Neural cell (in vitro differentiated cells): ENCODE measurements at regions not wholly inside any gene's neighbourhood (a gene's known extent, or its start where the extent isn't known, plus 50 kb on each side); places are given as distances from the start of the nearest gene placed in this dataset.

Experiments used
- H2AFZ ChIP-seq: fragments of 200-600, 300-800 bp; sonication (generic), shearing (Covaris generic); 2 replicates; pipeline ENCODE4 v1.6.0; 2014; ENCODE audit warnings: low read depth, mild to moderate bottlenecking, antibody characterized with exemption, low read length, moderate library complexity
- H3F3A ChIP-seq: fragments of 200-600 bp; shearing (Covaris generic); 2 replicates; pipeline ENCODE4 v1.6.1; 2016; ENCODE audit warnings: mild to moderate bottlenecking, moderate library complexity, mixed read lengths, antibody characterized with exemption, low read length; ENCODE audit not compliant: insufficient read depth, poor library complexity, severe bottlenecking
- H3K27ac ChIP-seq: fragments of 200-600, 300-800 bp; sonication (generic), shearing (Covaris generic); 2 replicates; pipeline ENCODE4 v1.5.1; 2014; ENCODE audit warnings: mild to moderate bottlenecking, low read length, moderate library complexity
- H3K27me3 ChIP-seq: fragments of 300-800, 200-600 bp; sonication (generic), shearing (Covaris generic); 2 replicates; pipeline ENCODE4 v1.6.0; 2014; ENCODE audit warnings: mild to moderate bottlenecking, low read depth, low read length, moderate library complexity; ENCODE audit not compliant: insufficient read depth
- H3K36me3 ChIP-seq: fragments of 300-800, 200-600 bp; sonication (generic), shearing (Covaris generic); 2 replicates; pipeline ENCODE4 v1.5.1; 2014; ENCODE audit warnings: mild to moderate bottlenecking, antibody characterized with exemption, low read length, moderate library complexity; ENCODE audit not compliant: insufficient read depth
- H3K4me2 ChIP-seq: fragments of 300-800, 200-600 bp; sonication (generic), shearing (Covaris generic); 2 replicates; pipeline ENCODE4 v1.6.0; 2014; ENCODE audit warnings: mild to moderate bottlenecking, low read length
- H3K4me3 ChIP-seq: fragments of 300-800, 200-600 bp; sonication (generic), shearing (Covaris generic); 2 replicates; pipeline ENCODE4 v1.5.1; 2014; ENCODE audit warnings: mild to moderate bottlenecking, low read length, moderate library complexity
- H3K79me2 ChIP-seq: fragments of 200-600 bp; shearing (Covaris generic); replicated peaks from 2 replicates; pipeline ENCODE4 v1.6.0; 2014; ENCODE audit warnings: mild to moderate bottlenecking, low read length, moderate library complexity; ENCODE audit not compliant: insufficient read depth
- H3K9ac ChIP-seq: fragments of 300-800, 200-600 bp; sonication (generic), shearing (Covaris generic); 2 replicates; pipeline ENCODE4 v1.6.1; 2016; ENCODE audit warnings: mild to moderate bottlenecking, low read length, mixed read lengths
- H3K9me2 ChIP-seq: fragments of 200-600 bp; shearing (Covaris generic); 2 replicates; pipeline ENCODE4 v1.6.1; 2016; ENCODE audit warnings: mild to moderate bottlenecking, low read length, mixed read lengths; ENCODE audit not compliant: insufficient read depth
- H3K9me3 ChIP-seq: fragments of 200-600, 300-800 bp; sonication (generic), shearing (Covaris generic); 2 replicates; pipeline ENCODE4 v1.6.1; 2016; ENCODE audit warnings: mild to moderate bottlenecking, mixed run types, low read length, moderate library complexity, mixed read lengths
- H4K20me1 ChIP-seq: fragments of 200-600 bp; shearing (Covaris generic); 2 replicates; pipeline ENCODE4 v1.6.1; 2016; ENCODE audit warnings: mild to moderate bottlenecking, mixed run types; ENCODE audit not compliant: insufficient read depth
- CTCF ChIP-seq: fragments of 450-650 bp; IDR thresholded peaks from 2 replicates; pipeline ENCODE4 v1.5.1; 2014; ENCODE audit warnings: antibody characterized with exemption, mild to moderate bottlenecking, moderate library complexity; ENCODE audit not compliant: poor library complexity, severe bottlenecking
- EP300 ChIP-seq: fragments of 450-650 bp; conservative IDR thresholded peaks from 2 replicates; pipeline ENCODE4 v1.6.1; 2014; ENCODE audit warnings: antibody characterized with exemption, mild to moderate bottlenecking, moderate library complexity; ENCODE audit not compliant: poor library complexity, severe bottlenecking
- EZH2 ChIP-seq: fragments of 200-600, 300-800 bp; shearing (Covaris generic), sonication (generic); IDR thresholded peaks from 2 replicates; pipeline ENCODE4 v1.6.1; 2014; ENCODE audit warnings: antibody characterized with exemption, low read length, borderline replicate concordance, mild to moderate bottlenecking; ENCODE audit not compliant: insufficient read depth, poor library complexity, severe bottlenecking
- MXI1 ChIP-seq: fragments of 450-650 bp; conservative IDR thresholded peaks from 2 replicates; pipeline ENCODE4 v1.6.1; 2014; ENCODE audit warnings: antibody characterized with exemption, mild to moderate bottlenecking; ENCODE audit not compliant: poor library complexity, severe bottlenecking
- POLR2AphosphoS5 ChIP-seq: IDR thresholded peaks from 2 replicates; pipeline ENCODE4 v1.6.1; 2012
- RAD21 ChIP-seq: fragments of 450-650 bp; conservative IDR thresholded peaks from 2 replicates; pipeline ENCODE4 v1.6.1; 2014; ENCODE audit warnings: antibody characterized with exemption, mild to moderate bottlenecking, moderate library complexity
- REST ChIP-seq: IDR thresholded peaks from 2 replicates; pipeline ENCODE4 v1.6.1; 2012; ENCODE audit warnings: borderline replicate concordance
- SMC3 ChIP-seq: fragments of 450-650 bp; conservative IDR thresholded peaks from 2 replicates; pipeline ENCODE4 v1.6.1; 2014; ENCODE audit warnings: antibody characterized with exemption, mild to moderate bottlenecking, moderate library complexity; ENCODE audit not compliant: poor library complexity
- TAF1 ChIP-seq: IDR thresholded peaks from 2 replicates; pipeline ENCODE4 v1.6.1; 2012; ENCODE audit warnings: low read depth

GRCh38 chr5:23440703-23441102 lies 66.7 kb upstream of the PRDM9 start:
- Histone ChIP-seq H3K9ac (no peak overlapping the region), H3F3A (no peaks in the 10 kb centered on the region), H3K4me2 (no peak overlapping the region), H4K20me1 (no peaks in the 10 kb centered on the region), H3K9me2 (no peaks in the 10 kb centered on the region), H3K4me3 (no peak overlapping the region), H3K27ac (no peak overlapping the region), H2AFZ (no peak overlapping the region), H3K79me2 (no peaks in the 10 kb centered on the region), H3K9me3 (no peaks in the 10 kb centered on the region), H3K27me3 (no peaks in the 10 kb centered on the region), H3K36me3 (no peaks in the 10 kb centered on the region)
- TF ChIP-seq REST = no peak
- TF ChIP-seq RAD21 = no peak
- no peak for TF ChIP-seq POLR2AphosphoS5
- no peak for TF ChIP-seq TAF1
- TF ChIP-seq CTCF = no peak
- TF ChIP-seq EP300 = no peak
- no peak for TF ChIP-seq EZH2

GRCh38 chr5:23437011-23437410 lies 70.4 kb upstream of the PRDM9 start:
- no peaks in the 10 kb centered on the region for H4K20me1 ChIP-seq
- TF ChIP-seq POLR2AphosphoS5 (no peak), SMC3 (no peak), EZH2 (no peak), CTCF (no peak), EP300 (no peak), TAF1 (no peak), RAD21 (no peak), MXI1 (no peak), REST (no peak)
- H3K9ac ChIP-seq = no peak overlapping the region
- H3K36me3 ChIP-seq = no peaks in the 10 kb centered on the region
- H3K9me2 ChIP-seq = no peaks in the 10 kb centered on the region
- no peak overlapping the region for H2AFZ ChIP-seq
- no peaks in the 10 kb centered on the region for H3K79me2 ChIP-seq
- H3F3A ChIP-seq = no peaks in the 10 kb centered on the region
- H3K4me2 ChIP-seq = no peak overlapping the region
- no peak overlapping the region for H3K4me3 ChIP-seq
- H3K9me3 ChIP-seq = no peaks in the 10 kb centered on the region
- H3K27ac ChIP-seq = no peak overlapping the region
- no peaks in the 10 kb centered on the region for H3K27me3 ChIP-seq
